DND-41 (cell line): ENCODE measurements at regions not wholly inside any gene's neighbourhood (a gene's known extent, or its start where the extent isn't known, plus 50 kb on each side); places are given as distances from the start of the nearest gene placed in this dataset.

Experiments
- ATAC-seq: fragments of 200-7000 bp; cut with Tn5 transposase; 3 replicates; pipeline ENCODE4 v1.9.1; 2021; ENCODE audit warnings: low read depth; ENCODE audit not compliant: insufficient read depth
- DNase-seq: peaks from one replicate; pipeline ENCODE4 v3.0.0-alpha.2; 2020
- H2AFZ ChIP-seq: 2 replicates; pipeline ENCODE4 v1.6.0; 2012; ENCODE audit warnings: low read depth, low read length
- H3K27ac ChIP-seq: 2 replicates; pipeline ENCODE4 v1.5.1; 2012; ENCODE audit warnings: low read length, inconsistent platforms
- H3K27me3 ChIP-seq: fragments of 200-600 bp; sonication (generic); 2 replicates; pipeline ENCODE4 v1.6.0; 2012; ENCODE audit warnings: low read length, mild to moderate bottlenecking, inconsistent platforms; ENCODE audit not compliant: insufficient read depth, poor library complexity
- H3K36me3 ChIP-seq: 2 replicates; pipeline ENCODE4 v1.5.1; 2012; ENCODE audit warnings: low read length, inconsistent platforms; ENCODE audit not compliant: insufficient read depth
- H3K4me1 ChIP-seq: 2 replicates; pipeline ENCODE4 v1.5.1; 2012; ENCODE audit warnings: mild to moderate bottlenecking, low read length; ENCODE audit not compliant: insufficient read depth
- H3K4me2 ChIP-seq: 2 replicates; pipeline ENCODE4 v1.6.0; 2012; ENCODE audit warnings: mild to moderate bottlenecking, moderate library complexity, low read length, inconsistent platforms; ENCODE audit not compliant: insufficient read depth
- H3K4me3 ChIP-seq, 2 experiments: fragments of 200-600 bp in 1 of 2; shearing (Covaris generic) in 1 of 2; 2 replicates each; pipeline ENCODE4 v1.5.1; 2012 to 2016; ENCODE audit warnings: inconsistent platforms in 2 of 2, low read length in 2 of 2, mild to moderate bottlenecking in 2 of 2, low read depth in 1 of 2, moderate library complexity in 1 of 2
- H3K79me2 ChIP-seq: 2 replicates; pipeline ENCODE4 v1.6.0; 2012; ENCODE audit warnings: low read length, inconsistent platforms; ENCODE audit not compliant: insufficient read depth
- H3K9ac ChIP-seq: 2 replicates; pipeline ENCODE4 v1.6.0; 2012; ENCODE audit warnings: low read depth, mild to moderate bottlenecking, inconsistent platforms, low read length, moderate library complexity
- H3K9me3 ChIP-seq: 2 replicates; pipeline ENCODE4 v1.5.1; 2012; ENCODE audit warnings: low read length, moderate library complexity, mild to moderate bottlenecking, inconsistent platforms; ENCODE audit not compliant: insufficient read depth, severe bottlenecking
- H4K20me1 ChIP-seq: 2 replicates; pipeline ENCODE4 v1.6.0; 2012; ENCODE audit warnings: low read length; ENCODE audit not compliant: insufficient read depth
- EZH2 ChIP-seq: IDR thresholded peaks from 3 replicates; pipeline ENCODE4 v1.6.1; 2012; ENCODE audit warnings: borderline replicate concordance, low read depth, mild to moderate bottlenecking, moderate library complexity, low read length, inconsistent platforms; ENCODE audit not compliant: severe bottlenecking
- TF ChIP-seq, protein P1 (sequence below): IDR thresholded peaks from 2 replicates; pipeline ENCODE4 v1.5.1; 2012; ENCODE audit warnings: borderline replicate concordance, low read length, moderate library complexity, mild to moderate bottlenecking; ENCODE audit not compliant: poor library complexity, severe bottlenecking; ENCODE audit errors: extremely low read depth

- no peaks in the 10 kb centered on the region for H3K9me3 ChIP-seq
- H2AFZ ChIP-seq = no peak overlapping the region
- DNase-seq = no peak
- no peak overlapping the region for H3K27ac ChIP-seq
- TF ChIP-seq EZH2 = no peak
- TF ChIP-seq, protein P1, sequence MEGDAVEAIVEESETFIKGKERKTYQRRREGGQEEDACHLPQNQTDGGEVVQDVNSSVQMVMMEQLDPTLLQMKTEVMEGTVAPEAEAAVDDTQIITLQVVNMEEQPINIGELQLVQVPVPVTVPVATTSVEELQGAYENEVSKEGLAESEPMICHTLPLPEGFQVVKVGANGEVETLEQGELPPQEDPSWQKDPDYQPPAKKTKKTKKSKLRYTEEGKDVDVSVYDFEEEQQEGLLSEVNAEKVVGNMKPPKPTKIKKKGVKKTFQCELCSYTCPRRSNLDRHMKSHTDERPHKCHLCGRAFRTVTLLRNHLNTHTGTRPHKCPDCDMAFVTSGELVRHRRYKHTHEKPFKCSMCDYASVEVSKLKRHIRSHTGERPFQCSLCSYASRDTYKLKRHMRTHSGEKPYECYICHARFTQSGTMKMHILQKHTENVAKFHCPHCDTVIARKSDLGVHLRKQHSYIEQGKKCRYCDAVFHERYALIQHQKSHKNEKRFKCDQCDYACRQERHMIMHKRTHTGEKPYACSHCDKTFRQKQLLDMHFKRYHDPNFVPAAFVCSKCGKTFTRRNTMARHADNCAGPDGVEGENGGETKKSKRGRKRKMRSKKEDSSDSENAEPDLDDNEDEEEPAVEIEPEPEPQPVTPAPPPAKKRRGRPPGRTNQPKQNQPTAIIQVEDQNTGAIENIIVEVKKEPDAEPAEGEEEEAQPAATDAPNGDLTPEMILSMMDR = no peak
- no peak for ATAC-seq
- no peaks in the 10 kb centered on the region for H3K79me2 ChIP-seq
- no peak overlapping the region for H3K4me3 ChIP-seq
- H3K9ac ChIP-seq = no peak overlapping the region
- no peak overlapping the region for H3K4me2 ChIP-seq
- H3K36me3 ChIP-seq = no peaks in the 10 kb centered on the region
- no peaks in the 10 kb centered on the region for H4K20me1 ChIP-seq
- peaks cover 3% of the 10 kb centered on the region; the same call in 1 of the 2 replicates for H3K4me1 ChIP-seq
- no peaks in the 10 kb centered on the region for H3K27me3 ChIP-seq
Measured at GRCh38 chr3:161427347-161427746, 56.0 kb upstream of the SPTSSB start.

GRCh38 chr3:161426758-161427157 is 55.4 kb upstream of the SPTSSB start:
- no peaks in the 10 kb centered on the region for H4K20me1 ChIP-seq
- H2AFZ ChIP-seq = no peak overlapping the region
- no peak overlapping the region for H3K27ac ChIP-seq
- ATAC-seq (peak; percentile 61; the same call in 2 of the 3 replicates), DNase-seq (no peak)
- H3K9me3 ChIP-seq = no peaks in the 10 kb centered on the region
- H3K27me3 ChIP-seq = no peaks in the 10 kb centered on the region
- H3K4me2 ChIP-seq = no peak overlapping the region
- H3K9ac ChIP-seq = no peak overlapping the region
- TF ChIP-seq, protein P1 = no peak
- TF ChIP-seq EZH2 = no peak
- no peak overlapping the region for H3K4me3 ChIP-seq
- H3K36me3 ChIP-seq = no peaks in the 10 kb centered on the region
- no peaks in the 10 kb centered on the region for H3K79me2 ChIP-seq
- H3K4me1 ChIP-seq = peaks cover 3% of the 10 kb centered on the region; the same call in 1 of the 2 replicates

GRCh38 chr3:161423911-161424522 is 52.7 kb upstream of the SPTSSB start:
- DNase-seq = no peak
- no peak for TF ChIP-seq EZH2
- TF ChIP-seq, protein P1 = peak; percentile 77

More at GRCh38 chr3:161423911-161424522, 52.7 kb upstream of the SPTSSB start:
- Histone ChIP-seq H3K4me3 (no peak overlapping the region), H3K27ac (no peak overlapping the region), H3K27me3 (no peaks in the 10 kb centered on the region), H2AFZ (no peak overlapping the region), H3K9ac (no peak overlapping the region), H4K20me1 (no peaks in the 10 kb centered on the region), H3K79me2 (no peaks in the 10 kb centered on the region), H3K4me2 (no peak overlapping the region), H3K36me3 (no peaks in the 10 kb centered on the region), H3K4me1 (peaks cover 3% of the 10 kb centered on the region; the same call in 1 of the 2 replicates), H3K9me3 (no peaks in the 10 kb centered on the region)
- ATAC-seq = peak; percentile 77
